K562 (cell line): ENCODE measurements at regions not wholly inside any gene's neighbourhood (a gene's known extent, or its start where the extent isn't known, plus 50 kb on each side); places are given as distances from the start of the nearest gene placed in this dataset.

Source experiments
- ATAC-seq: fragments of 200-7000 bp; cut with Tn5 transposase; 3 replicates; pipeline ENCODE4 v1.9.1; 2020; ENCODE audit warnings: moderate library complexity
- BruUV-seq: library from RNA; stranded (reverse); fragments of 400-500 nt; replicated peaks from 2 replicates; lab custom pipeline; 2021; lab: Mats Ljungman, UMichigan
- CTCF ChIA-PET: fragments of 300-600 bp; formaldehyde crosslinking; extraction: SDS; loops from one replicate; lab custom pipeline; 2021; ENCODE audit warnings: low intra/inter-chr PET ratio; lab: Yijun Ruan, JAX
- POLR2A ChIA-PET: fragments of 300-600, 350-650 bp; sonication (Branson Sonifier 250); formaldehyde crosslinking; extraction: SDS; loops from one replicate; lab custom pipeline; 2021; ENCODE audit warnings: antibody characterized with exemption, inconsistent platforms; lab: Yijun Ruan, JAX
- DNase-seq, 4 experiments: peaks; one replicate each; pipeline versions ENCODE4 v3.0.0 to v3.0.0-alpha.2; 2011 to 2018; ENCODE audit warnings: low spot score in 3 of 4, mixed read lengths in 3 of 4; ENCODE audit errors: extremely low read depth in 1 of 4
- FAIRE-seq: peaks from 2 replicates; lab custom pipeline; 2011; peaks lifted over from hg19 to GRCh38; lab: Jason Lieb, UNC
- H2AFZ ChIP-seq: 2 replicates; pipeline ENCODE4 v1.6.0; 2011; ENCODE audit warnings: low read depth, low read length, control low read depth, inconsistent platforms
- H3K27ac ChIP-seq: fragments of 200-600 bp; 3 replicates; pipeline ENCODE4 v1.8.0; 2011; ENCODE audit warnings: low read depth, mild to moderate bottlenecking, control low read depth, inconsistent platforms, low read length, moderate library complexity, mixed read lengths; ENCODE audit errors: extremely low read depth
- H3K27me3 ChIP-seq, 2 experiments: fragments of 300-600 bp in 1 of 2; 2 replicates in 1 of 2; 3 replicates in 1 of 2; pipeline versions ENCODE4 v1.6.0 to v1.8.0; 2011; ENCODE audit warnings: inconsistent platforms in 2 of 2, low read length in 2 of 2, mild to moderate bottlenecking in 1 of 2, mixed read lengths in 1 of 2, moderate library complexity in 1 of 2; ENCODE audit not compliant: control insufficient read depth in 2 of 2, insufficient read depth in 2 of 2
- H3K36me3 ChIP-seq: fragments of 300-600 bp; 3 replicates; pipeline ENCODE4 v1.8.0; 2011; ENCODE audit warnings: mild to moderate bottlenecking, low read length, inconsistent platforms; ENCODE audit not compliant: control insufficient read depth, insufficient read depth
- H3K4me1 ChIP-seq, 2 experiments: fragments of 200-600 bp in 1 of 2; replicated peaks in 1 of 2; 2 replicates in 1 of 2; 3 replicates in 1 of 2; pipeline versions ENCODE4 v1.5.1 to v1.8.0; 2011; ENCODE audit warnings: inconsistent platforms in 2 of 2, low read length in 2 of 2, mild to moderate bottlenecking in 1 of 2, mixed read lengths in 1 of 2, moderate library complexity in 1 of 2; ENCODE audit not compliant: control insufficient read depth in 2 of 2, insufficient read depth in 2 of 2
- H3K4me2 ChIP-seq: 2 replicates; pipeline ENCODE4 v1.6.1; 2011; ENCODE audit warnings: low read length, control low read depth, inconsistent platforms, mixed read lengths; ENCODE audit not compliant: insufficient read depth
- H3K4me3 ChIP-seq: fragments of 200-600 bp; sonication (generic), shearing (Covaris generic); 2 replicates; pipeline ENCODE4 v1.5.1; 2016; ENCODE audit warnings: control low read depth, inconsistent platforms
- H3K79me2 ChIP-seq: fragments of 200-600 bp; 3 replicates; pipeline ENCODE4 v1.8.0; 2011; ENCODE audit warnings: low read length, inconsistent platforms; ENCODE audit not compliant: control insufficient read depth, insufficient read depth
- H3K9ac ChIP-seq, 2 experiments: 2 replicates each; pipeline versions ENCODE4 v1.6.0 to v1.6.1; 2011; ENCODE audit warnings: low read depth in 2 of 2, low read length in 2 of 2, control low read depth in 1 of 2, inconsistent platforms in 1 of 2, mild to moderate bottlenecking in 1 of 2, mixed read lengths in 1 of 2; ENCODE audit not compliant: insufficient read depth in 1 of 2
- H3K9me1 ChIP-seq: one replicate; pipeline ENCODE4 v1.6.0; 2011; ENCODE audit warnings: inconsistent platforms, mild to moderate bottlenecking, low read length, moderate library complexity; ENCODE audit not compliant: control insufficient read depth, insufficient read depth
- H3K9me3 ChIP-seq: replicated peaks from 2 replicates; pipeline ENCODE4 v1.5.1; 2011; ENCODE audit warnings: low read depth, low read length, inconsistent platforms; ENCODE audit not compliant: control insufficient read depth, insufficient read depth
- H4K20me1 ChIP-seq: replicated peaks from 2 replicates; pipeline ENCODE4 v1.6.1; 2011; ENCODE audit warnings: low read length, inconsistent platforms, mixed read lengths; ENCODE audit not compliant: control insufficient read depth, insufficient read depth
- CHD4 ChIP-seq: fragments of 200-600 bp; sonication (generic); IDR thresholded peaks from 3 replicates; pipeline ENCODE4 v1.6.1; 2012; ENCODE audit warnings: low read depth, mild to moderate bottlenecking, mixed read lengths, low read length, inconsistent platforms; ENCODE audit not compliant: insufficient read depth, insufficient replicate concordance, poor library complexity, severe bottlenecking
- DACH1 ChIP-seq: fragments of 450-650 bp; IDR thresholded peaks from 2 replicates; pipeline ENCODE4 v1.6.1; 2018; ENCODE audit not compliant: partially characterized antibody
- GTF2F1 ChIP-seq: IDR thresholded peaks from 2 replicates; pipeline ENCODE4 v1.6.1; 2011; ENCODE audit warnings: low read depth, low read length, improper control_type of control experiment
- L3MBTL2 ChIP-seq: fragments of 450-650 bp; IDR thresholded peaks from 2 replicates; pipeline ENCODE4 v1.6.1; 2016; ENCODE audit warnings: mild to moderate bottlenecking, moderate library complexity
- PRDM10 ChIP-seq: fragments of 450-650 bp; IDR thresholded peaks from 2 replicates; pipeline ENCODE4 v1.6.1; 2018; ENCODE audit not compliant: partially characterized antibody
- ZNF592 ChIP-seq: fragments of 450-650 bp; IDR thresholded peaks from 2 replicates; pipeline ENCODE4 v1.6.1; 2017; ENCODE audit warnings: antibody characterized with exemption, mild to moderate bottlenecking
- WGBS: fragments of 100-300 bp; shearing (Covaris generic); methylation state at CpG from one replicate; pipeline ENCODE4 v1.1.6; 2016; ENCODE audit warnings: low coverage, mixed read lengths; ENCODE audit not compliant: insufficient coverage; ENCODE audit errors: missing lambda C conversion rate; 5-methylcytosine and 5-hydroxymethylcytosine counted together
- in situ Hi-C: fragments of 300-500 bp; cut with MboI; formaldehyde crosslinking; loops from 4 replicates; pipeline ENCODE4 v1.15.0; 2018; ENCODE audit warnings: inconsistent platforms, mixed read lengths
- intact Hi-C: fragments of 100-400 bp; cut with micrococcal nuclease; formaldehyde crosslinking; loops from 2 replicates; pipeline ENCODE4 v1.14.2; 2022

GRCh38 chr1:157326173-157326859 lies 188.1 kb upstream of the ETV3 start:
- Histone ChIP-seq H2AFZ (peak overlapping the region; percentile 69), H3K4me1 (peaks cover 7 to 18% of the 10 kb centered on the region in 2 experiments; a peak in 4 of 5 replicates), H3K4me3 (no peak overlapping the region), H3K4me2 (peak overlapping the region; percentile 15; the same call in 1 of the 2 replicates), H3K27ac (no peak overlapping the region; the same call in 2 of the 3 replicates)
- ChIA-PET POLR2A (interaction anchor here (0.6 to 2.5 kb wide), 6 partner anchors 10 to 220 kb away, joined by 3 to 9 read pairs (median 4); no protein-coding TSS in a partner anchor), CTCF (no interaction called here)
- no peak for FAIRE-seq
- DNase-seq, result no peak
- peak; percentile 65 for ATAC-seq
- TF ChIP-seq L3MBTL2 (0 out of 2 replicates have a peak, but pooled peaks have one; percentile 17), DACH1 (no peak), CHD4 (peak; percentile 13), ZNF592 (peak; percentile 53; the same call in 1 of the 2 replicates), GTF2F1 (no peak), PRDM10 (peak; percentile 78)
- TF ChIP-seq, all 486 proteins: peak for 4
- Histone ChIP-seq H3K9ac (peak overlapping the region in 1 of 2 experiments; percentile 68; a peak in 1 of 4 replicates), H3K9me1 (no peaks in the 10 kb centered on the region), H4K20me1 (no peaks in the 10 kb centered on the region), H3K36me3 (no peaks in the 10 kb centered on the region), H3K27me3 (no peaks in the 10 kb centered on the region), H3K79me2 (no peaks in the 10 kb centered on the region), H3K9me3 (0 out of 2 replicates have a peak, but pooled peaks cover 2% of the 10 kb centered on the region)
- intact Hi-C loops (no loop called here), in situ Hi-C loops (no loop called here)
- 33% methylated on average over 7 of the region's 7 CpGs for WGBS
- BruUV-seq, result no TSS peak
